ENCODE measurements at regions not wholly inside any gene's neighbourhood (a gene's known extent, or its start where the extent isn't known, plus 50 kb on each side); places are given as distances from the start of the nearest gene placed in this dataset.
"Not testable (repeated sequence)": the region's sequence is repeated elsewhere in the genome, so short reads cannot be mapped to it uniquely, and the experiment has no call there.

GRCh38 chr22:15782933-15783332 is 93.1 kb downstream of the POTEH start:
- not testable (repeated sequence) for H3K4me1 Mint-ChIP-seq

DNA sequence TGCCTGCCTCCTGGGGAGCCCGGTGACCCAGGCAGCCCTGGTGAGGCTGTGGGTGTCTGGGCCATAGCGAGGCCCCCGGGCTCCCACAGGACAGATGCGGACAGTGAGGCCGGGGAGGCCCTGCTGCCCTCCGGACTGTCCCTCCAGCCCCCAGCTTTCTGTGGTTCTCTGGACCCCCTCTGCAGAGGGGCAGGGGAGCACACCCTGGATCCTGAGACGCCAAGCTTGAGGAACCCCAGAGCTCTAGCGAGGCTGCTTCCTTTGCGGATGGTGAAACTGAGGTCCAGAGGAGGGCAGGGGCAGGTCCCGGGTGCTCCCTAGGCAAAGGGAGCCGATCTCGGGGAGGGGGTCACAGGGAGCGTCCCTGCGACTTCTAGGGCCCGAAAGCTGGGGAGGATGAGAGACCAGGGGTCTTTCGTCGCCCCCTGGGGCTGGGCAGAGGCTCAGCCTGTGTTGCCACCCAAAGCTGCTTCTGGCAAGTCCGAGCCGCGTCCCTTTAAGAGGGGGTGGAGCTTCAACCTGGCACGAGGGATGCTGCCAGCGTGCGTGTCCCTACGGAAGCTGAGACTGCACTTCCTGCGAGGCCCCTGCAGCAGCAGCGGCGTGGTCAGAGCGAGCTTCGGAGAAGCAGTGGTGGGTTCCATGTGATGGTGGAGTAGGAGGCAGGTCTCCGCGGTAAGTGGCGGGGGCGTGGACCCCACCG is 94.7 kb downstream of the POTEH start:
- H3K4me3 ChIP-seq (ENCODE audit: low read length in 2 of 2); H3K36me3 ChIP-seq (ENCODE audit: insufficient read depth, low read length); H3K27me3 ChIP-seq (ENCODE audit: insufficient read depth, low read length); H3K4me3 Mint-ChIP-seq; H3K27ac ChIP-seq (ENCODE audit: low read depth, low read length); intact Hi-C loops (cut with micrococcal nuclease); H3K4me1 ChIP-seq (ENCODE audit: insufficient read depth, low read length); H3K36me3 Mint-ChIP-seq; H3K9me3 Mint-ChIP-seq; DNase-seq; POLR2A ChIA-PET (ENCODE audit: partially characterized antibody); H3K27me3 Mint-ChIP-seq; CTCF ChIA-PET (ENCODE audit: partially characterized antibody); H3K9me3 ChIP-seq (ENCODE audit: control insufficient read depth in 1 of 2, low read length in 2 of 2); H3K4me1 Mint-ChIP-seq; H3K27ac Mint-ChIP-seq: not testable (repeated sequence)

More at GRCh38 chr22:15782933-15783332, 93.1 kb downstream of the POTEH start:
- H3K4me3 ChIP-seq (ENCODE audit: low read length in 2 of 2); H3K36me3 Mint-ChIP-seq; H3K27me3 Mint-ChIP-seq; DNase-seq; intact Hi-C loops (cut with micrococcal nuclease); H3K4me1 ChIP-seq (ENCODE audit: insufficient read depth, low read length); H3K27me3 ChIP-seq (ENCODE audit: insufficient read depth, low read length); H3K9me3 ChIP-seq (ENCODE audit: control insufficient read depth in 1 of 2, low read length in 2 of 2); H3K4me3 Mint-ChIP-seq; H3K27ac ChIP-seq (ENCODE audit: low read depth, low read length); H3K36me3 ChIP-seq (ENCODE audit: insufficient read depth, low read length); H3K9me3 Mint-ChIP-seq; CTCF ChIA-PET (ENCODE audit: partially characterized antibody); POLR2A ChIA-PET (ENCODE audit: partially characterized antibody); H3K27ac Mint-ChIP-seq: not testable (repeated sequence)

DNA sequence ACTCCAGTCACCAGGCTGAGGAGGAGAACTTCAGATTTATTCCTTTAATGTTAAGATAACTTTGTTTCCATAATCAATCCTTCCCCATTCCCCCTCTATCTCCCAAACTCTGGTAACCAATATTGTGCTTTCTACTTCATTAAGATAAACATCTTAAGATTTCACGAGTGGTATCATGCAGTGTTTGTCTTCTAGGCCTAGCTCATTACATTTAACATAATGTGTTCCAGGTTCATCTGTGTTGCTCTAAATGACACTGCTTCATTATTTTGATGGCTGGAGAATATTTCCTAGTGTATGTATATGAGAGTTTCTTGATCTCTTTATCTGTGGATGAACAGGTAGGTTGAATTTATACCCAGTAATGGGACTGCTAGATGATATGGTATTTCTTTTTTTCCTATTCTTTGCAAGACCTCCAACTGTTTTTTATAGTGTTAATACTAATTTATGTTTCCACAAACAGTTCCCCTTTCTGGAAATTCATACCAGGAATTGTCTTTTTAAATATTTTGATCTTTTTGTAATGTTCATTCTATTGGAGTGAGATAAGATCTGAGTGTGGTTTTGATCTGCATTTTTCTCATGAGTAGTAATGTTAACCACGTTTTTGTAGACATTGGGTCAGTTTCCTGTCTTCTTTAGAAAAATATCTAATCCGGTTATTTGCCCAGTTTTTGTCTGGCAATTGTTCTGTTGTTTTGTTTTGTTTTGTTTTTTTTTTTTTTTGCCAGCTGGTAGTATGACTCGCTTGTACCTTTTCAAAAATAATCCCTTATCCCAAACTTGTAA is 97.3 kb downstream of the POTEH start:
- H3K9me3 Mint-ChIP-seq, result not testable (repeated sequence)

DNA sequence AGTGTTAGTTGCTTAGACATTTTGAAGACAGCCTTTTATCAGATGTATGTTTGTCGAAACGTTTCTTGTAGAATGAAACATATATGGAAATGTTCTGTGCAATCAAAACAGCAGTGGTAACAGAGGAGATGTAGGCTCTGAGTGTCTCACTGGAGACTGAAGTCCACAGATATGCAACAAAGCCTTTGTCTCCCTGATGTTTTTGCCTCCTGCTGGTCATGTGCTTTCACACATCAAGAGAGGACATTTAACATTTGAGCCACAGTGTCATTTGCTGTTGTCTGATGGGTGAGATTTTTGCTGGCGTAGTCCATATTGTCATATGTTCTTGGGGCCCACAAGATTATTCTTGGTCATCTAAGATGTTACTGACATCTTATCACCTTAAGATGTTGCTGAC is 101.7 kb downstream of the POTEH start:
- intact Hi-C loops (cut with micrococcal nuclease); H3K27ac Mint-ChIP-seq; CTCF ChIA-PET (ENCODE audit: partially characterized antibody); H3K36me3 ChIP-seq (ENCODE audit: insufficient read depth, low read length); H3K9me3 Mint-ChIP-seq; H3K27me3 Mint-ChIP-seq; H3K36me3 Mint-ChIP-seq; H3K4me1 ChIP-seq (ENCODE audit: insufficient read depth, low read length); POLR2A ChIA-PET (ENCODE audit: partially characterized antibody); H3K9me3 ChIP-seq (ENCODE audit: control insufficient read depth in 1 of 2, low read length in 2 of 2); H3K4me3 ChIP-seq (ENCODE audit: low read length in 2 of 2); H3K4me3 Mint-ChIP-seq; H3K4me1 Mint-ChIP-seq; DNase-seq; H3K27ac ChIP-seq (ENCODE audit: low read depth, low read length); H3K27me3 ChIP-seq (ENCODE audit: insufficient read depth, low read length): not testable (repeated sequence)

More for the DNA sequence above, 97.3 kb downstream of the POTEH start:
- DNase-seq; H3K4me1 Mint-ChIP-seq; intact Hi-C loops (cut with micrococcal nuclease); H3K36me3 ChIP-seq (ENCODE audit: insufficient read depth, low read length); H3K27ac Mint-ChIP-seq; H3K27ac ChIP-seq (ENCODE audit: low read depth, low read length); H3K27me3 Mint-ChIP-seq; H3K9me3 ChIP-seq (ENCODE audit: control insufficient read depth in 1 of 2, low read length in 2 of 2); CTCF ChIA-PET (ENCODE audit: partially characterized antibody); POLR2A ChIA-PET (ENCODE audit: partially characterized antibody); H3K4me1 ChIP-seq (ENCODE audit: insufficient read depth, low read length); H3K27me3 ChIP-seq (ENCODE audit: insufficient read depth, low read length); H3K4me3 Mint-ChIP-seq; H3K4me3 ChIP-seq (ENCODE audit: low read length in 2 of 2); H3K36me3 Mint-ChIP-seq: not testable (repeated sequence)

DNA sequence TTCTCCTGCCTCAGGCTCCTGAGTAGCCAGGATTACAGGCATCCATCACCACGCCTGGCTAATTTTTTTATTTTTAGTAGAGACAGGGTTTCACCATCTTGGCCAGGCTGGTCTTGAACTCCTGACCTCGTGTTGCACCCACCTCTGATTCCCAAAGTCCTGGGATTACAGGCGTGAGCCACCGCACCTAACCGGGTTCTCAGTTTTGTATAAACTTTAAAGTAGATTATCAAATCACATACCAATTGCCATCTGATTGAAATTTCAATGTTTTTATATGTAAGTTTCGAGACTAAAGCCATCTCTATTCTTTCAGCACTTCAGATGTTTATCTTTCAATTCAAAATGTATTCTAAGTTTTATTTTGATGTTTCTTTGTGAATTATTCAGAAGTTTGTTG is 110.1 kb downstream of the POTEH start:
- H3K36me3 ChIP-seq (ENCODE audit: insufficient read depth, low read length); H3K27ac ChIP-seq (ENCODE audit: low read depth, low read length); H3K9me3 ChIP-seq (ENCODE audit: control insufficient read depth in 1 of 2, low read length in 2 of 2); POLR2A ChIA-PET (ENCODE audit: partially characterized antibody); H3K27ac Mint-ChIP-seq; H3K27me3 ChIP-seq (ENCODE audit: insufficient read depth, low read length); H3K4me3 Mint-ChIP-seq; H3K36me3 Mint-ChIP-seq; H3K4me3 ChIP-seq (ENCODE audit: low read length in 2 of 2); DNase-seq; H3K4me1 ChIP-seq (ENCODE audit: insufficient read depth, low read length); H3K27me3 Mint-ChIP-seq; CTCF ChIA-PET (ENCODE audit: partially characterized antibody); H3K9me3 Mint-ChIP-seq; H3K4me1 Mint-ChIP-seq; intact Hi-C loops (cut with micrococcal nuclease): not testable (repeated sequence)

- H3K9me3 Mint-ChIP-seq; H3K36me3 Mint-ChIP-seq; intact Hi-C loops (cut with micrococcal nuclease); POLR2A ChIA-PET (ENCODE audit: partially characterized antibody); H3K27ac ChIP-seq (ENCODE audit: low read depth, low read length); CTCF ChIA-PET (ENCODE audit: partially characterized antibody); H3K27me3 Mint-ChIP-seq; H3K4me3 ChIP-seq (ENCODE audit: low read length in 2 of 2); H3K9me3 ChIP-seq (ENCODE audit: control insufficient read depth in 1 of 2, low read length in 2 of 2); H3K4me1 ChIP-seq (ENCODE audit: insufficient read depth, low read length); H3K4me3 Mint-ChIP-seq; DNase-seq; H3K36me3 ChIP-seq (ENCODE audit: insufficient read depth, low read length); H3K27ac Mint-ChIP-seq; H3K4me1 Mint-ChIP-seq; H3K27me3 ChIP-seq (ENCODE audit: insufficient read depth, low read length): not testable (repeated sequence)
These were observed 121.3 kb downstream of the POTEH start for GRCh38 chr22:15811141-15811540.

- POLR2A ChIA-PET (ENCODE audit: partially characterized antibody); intact Hi-C loops (cut with micrococcal nuclease); H3K9me3 ChIP-seq (ENCODE audit: control insufficient read depth in 1 of 2, low read length in 2 of 2); H3K36me3 Mint-ChIP-seq; H3K36me3 ChIP-seq (ENCODE audit: insufficient read depth, low read length); H3K9me3 Mint-ChIP-seq; H3K27me3 ChIP-seq (ENCODE audit: insufficient read depth, low read length); DNase-seq; H3K4me1 Mint-ChIP-seq; H3K27ac Mint-ChIP-seq; CTCF ChIA-PET (ENCODE audit: partially characterized antibody); H3K4me1 ChIP-seq (ENCODE audit: insufficient read depth, low read length); H3K27ac ChIP-seq (ENCODE audit: low read depth, low read length); H3K4me3 ChIP-seq (ENCODE audit: low read length in 2 of 2); H3K4me3 Mint-ChIP-seq; H3K27me3 Mint-ChIP-seq: not testable (repeated sequence)
These were observed 126.0 kb downstream of the POTEH start for GRCh38 chr22:15815783-15816182.

Data from CD4-positive, alpha-beta memory T cell (primary cell).